ENCODE measurements at regions not wholly inside any gene's neighbourhood (a gene's known extent, or its start where the extent isn't known, plus 50 kb on each side); places are given as distances from the start of the nearest gene placed in this dataset.
"Not testable (repeated sequence)": the region's sequence is repeated elsewhere in the genome, so short reads cannot be mapped to it uniquely, and the experiment has no call there.

- not testable (repeated sequence) for DNase-seq (ENCODE audit: low read depth)
Observed at GRCh38 chr4:130772966-130773365, 1677.0 kb downstream of the C4orf33 start.

DNA sequence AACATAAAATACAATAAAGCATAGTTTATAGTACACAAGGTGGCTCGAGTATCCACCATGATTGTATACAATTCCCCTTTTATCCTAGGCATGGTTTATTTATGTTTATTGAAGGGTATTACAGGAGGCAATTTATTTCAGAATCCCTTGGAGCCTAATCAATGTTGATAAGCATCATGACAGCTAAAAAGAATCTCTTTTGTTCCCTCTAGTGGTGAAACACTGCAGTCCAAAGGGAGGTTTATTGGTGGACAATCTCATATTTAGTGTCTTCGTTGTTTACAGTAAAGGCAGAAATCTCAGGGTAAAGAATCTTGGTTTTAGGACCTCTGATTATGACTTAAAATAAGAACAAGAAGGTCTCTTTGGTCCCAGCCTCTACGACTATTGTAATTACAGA lies 1712.5 kb downstream of the C4orf33 start:
- no peak for DNase-seq (ENCODE audit: low read depth)

- DNase-seq (ENCODE audit: low read depth): no peak
Observed at GRCh38 chr4:130812117-130812765, 1716.3 kb downstream of the C4orf33 start.

- DNase-seq (ENCODE audit: low read depth): no peak
Observed at GRCh38 chr4:130814896-130815295, 1718.9 kb downstream of the C4orf33 start.

- no peak for DNase-seq (ENCODE audit: low read depth)
Observed at GRCh38 chr4:130820448-130820847, 1724.5 kb downstream of the C4orf33 start.

DNA sequence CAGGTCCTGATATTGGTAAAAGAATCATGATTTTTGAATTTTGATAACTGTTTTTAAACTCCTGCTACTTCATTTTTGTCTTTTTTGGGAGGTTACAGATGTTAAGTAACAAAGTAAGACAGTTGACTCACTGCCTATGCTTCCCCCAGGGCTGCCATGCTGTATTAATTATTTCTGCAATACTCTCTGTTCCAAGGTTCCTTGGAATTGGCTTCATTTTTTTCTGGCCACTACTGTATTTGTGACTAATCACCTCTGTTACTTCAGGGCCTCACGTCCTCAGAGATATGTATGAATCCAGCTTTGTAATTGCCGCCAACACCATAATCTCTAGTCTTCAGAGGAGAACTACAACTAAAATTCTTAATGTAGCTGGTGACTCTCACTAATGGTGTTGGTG lies 1729.3 kb downstream of the C4orf33 start:
- no peak for DNase-seq (ENCODE audit: low read depth)

GRCh38 chr4:130850019-130850524 lies 1754.1 kb downstream of the C4orf33 start:
- DNase-seq (ENCODE audit: low read depth): no peak

DNA sequence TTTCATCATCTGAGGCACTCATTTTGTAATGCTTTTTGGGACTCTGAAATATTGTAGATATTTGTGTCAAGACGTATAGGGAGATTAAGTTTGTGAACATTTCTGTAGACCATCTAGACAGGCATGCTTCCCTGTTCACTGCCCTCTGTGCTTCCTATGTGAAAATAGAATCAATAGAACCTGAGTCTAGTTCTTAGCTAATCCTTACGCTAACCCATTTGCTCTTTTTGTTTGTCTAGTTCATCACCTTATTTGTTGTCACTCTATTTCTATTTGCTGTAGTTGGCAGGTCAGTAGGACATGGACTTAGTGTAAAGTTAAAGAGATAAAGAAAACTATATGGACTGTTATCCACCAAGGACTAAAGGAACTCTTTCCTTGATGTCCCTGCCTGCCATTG lies 1755.2 kb downstream of the C4orf33 start:
- no peak for DNase-seq (ENCODE audit: low read depth)

DNA sequence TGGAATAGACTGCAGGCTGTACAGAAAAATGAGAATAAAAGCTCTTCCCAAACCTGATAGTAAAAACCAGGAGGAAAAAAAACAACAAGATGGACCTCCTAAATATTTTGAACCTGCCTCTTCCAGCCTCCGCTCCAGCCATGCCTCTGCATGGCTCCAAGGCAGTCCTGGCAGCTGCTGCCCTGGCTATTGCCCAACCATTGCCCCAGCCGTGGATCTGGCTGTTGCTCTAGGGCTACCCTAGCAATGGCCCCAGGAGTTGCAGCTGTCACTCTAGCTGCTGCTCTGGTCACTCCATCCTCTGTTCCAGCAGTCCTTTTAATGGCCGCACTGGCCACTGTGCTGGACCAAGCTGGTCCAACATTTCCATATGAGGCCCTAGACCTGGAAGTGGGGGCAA lies 1756.0 kb downstream of the C4orf33 start:
- no peak for DNase-seq (ENCODE audit: low read depth)

DNA sequence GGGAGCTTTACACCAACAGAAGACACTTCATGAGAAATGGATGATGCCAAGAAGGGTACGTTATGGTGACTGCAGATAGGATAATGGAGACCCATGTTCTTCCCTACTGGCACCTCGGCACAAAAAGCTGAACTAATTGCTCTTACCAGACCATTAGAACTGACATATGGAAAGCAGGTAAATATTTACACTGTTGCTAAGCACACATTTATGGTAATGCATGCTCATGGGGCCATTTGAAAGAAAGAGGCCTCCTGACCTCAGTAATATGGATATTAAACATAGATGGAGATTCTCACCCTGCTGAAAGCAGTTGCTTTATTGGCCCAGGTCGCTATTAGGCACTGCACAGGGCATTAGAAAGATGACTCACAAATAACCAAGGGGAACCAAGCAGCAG lies 1759.6 kb downstream of the C4orf33 start:
- no peak for DNase-seq (ENCODE audit: low read depth)

DNA sequence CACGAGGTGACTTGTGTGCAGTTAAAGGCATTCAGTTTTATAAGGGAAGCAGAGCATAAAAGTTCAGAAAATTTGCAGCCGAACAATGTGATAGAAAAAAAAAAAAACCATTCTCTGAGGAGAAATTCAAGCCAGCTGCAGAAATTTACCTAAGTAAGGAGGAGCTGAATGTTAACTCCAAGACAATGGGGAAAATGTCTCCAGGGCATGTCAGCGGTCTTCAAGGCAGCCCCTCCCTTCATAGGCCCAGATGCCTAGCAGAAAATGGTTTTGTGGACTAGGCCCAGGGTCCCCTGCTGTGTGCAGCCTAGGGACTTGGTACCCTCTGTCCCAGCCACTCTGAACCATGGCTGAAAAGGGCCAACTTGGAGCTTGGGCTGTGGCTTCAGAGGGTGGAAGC lies 1764.0 kb downstream of the C4orf33 start:
- no peak for DNase-seq (ENCODE audit: low read depth)

DNA sequence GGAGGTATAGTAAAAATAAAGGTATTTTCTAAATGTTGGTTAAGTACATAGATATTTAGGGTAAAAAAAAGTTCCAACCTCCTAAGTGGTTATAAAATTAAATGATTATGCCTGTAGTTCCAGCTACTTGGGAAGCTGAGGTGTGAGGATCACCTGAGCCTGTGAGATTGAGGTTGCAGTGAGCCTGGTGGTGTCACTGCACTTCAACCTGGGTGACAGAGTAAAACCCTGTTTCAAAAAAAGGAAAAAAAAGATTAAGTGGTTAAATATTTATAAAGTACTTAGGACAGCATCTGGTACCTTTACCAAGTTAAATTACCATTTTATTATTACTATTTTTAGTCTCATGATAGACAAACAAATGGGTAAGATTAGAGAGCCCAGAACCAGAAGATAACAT lies 1801.0 kb downstream of the C4orf33 start:
- DNase-seq (ENCODE audit: low read depth): no peak

DNA sequence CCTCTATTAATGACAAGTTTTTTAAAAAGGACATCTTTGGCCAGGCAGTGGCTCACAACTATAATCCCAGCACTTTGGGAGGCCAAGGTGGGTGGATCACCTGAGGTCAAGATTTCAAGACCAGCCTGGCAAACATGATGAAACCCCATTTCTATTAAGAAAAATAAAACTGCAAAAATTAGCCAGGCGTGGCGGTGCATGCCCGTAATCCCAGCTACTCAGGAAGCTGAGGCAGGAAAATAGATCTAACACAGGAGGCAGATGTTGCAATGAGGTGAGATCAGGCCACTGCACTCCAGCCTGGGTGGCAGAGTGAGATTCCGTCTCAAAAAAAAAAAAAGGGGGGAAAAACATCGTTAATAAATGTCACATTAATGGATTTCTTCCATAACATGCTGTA lies 1805.4 kb downstream of the C4orf33 start:
- DNase-seq (ENCODE audit: low read depth): no peak

- no peak for DNase-seq (ENCODE audit: low read depth)
Observed at GRCh38 chr4:130922955-130923354, 1827.0 kb downstream of the C4orf33 start.

GRCh38 chr4:130955520-130955919 lies 1859.6 kb downstream of the C4orf33 start:
- DNase-seq (ENCODE audit: low read depth): no peak

- DNase-seq (ENCODE audit: low read depth): no peak
Observed at GRCh38 chr4:130985371-130985770, 1889.4 kb downstream of the C4orf33 start.

GRCh38 chr4:130995988-130996387 lies 1900.0 kb downstream of the C4orf33 start:
- no peak for DNase-seq (ENCODE audit: low read depth)

DNA sequence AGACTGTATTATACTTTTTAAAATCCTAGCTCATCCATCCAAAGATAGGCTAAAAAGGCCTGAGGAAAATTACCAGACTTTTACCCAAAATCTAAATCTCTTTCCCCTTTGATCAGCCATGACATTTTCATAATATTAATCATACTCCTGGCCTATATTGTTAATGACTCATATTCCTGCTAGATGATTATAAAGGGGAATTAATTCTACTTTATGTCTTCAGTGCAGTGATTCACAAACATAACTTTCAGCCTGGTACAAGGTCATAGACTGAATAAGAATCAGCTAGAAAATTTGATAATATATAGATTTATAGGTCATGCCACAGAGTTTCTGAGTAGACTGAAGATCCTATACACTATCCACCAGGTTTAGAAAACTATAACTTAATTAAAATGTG lies 1905.4 kb downstream of the C4orf33 start:
- DNase-seq (ENCODE audit: low read depth): no peak

- DNase-seq (ENCODE audit: low read depth): no peak
Observed at GRCh38 chr4:131002132-131002531, 1906.2 kb downstream of the C4orf33 start.

DNA sequence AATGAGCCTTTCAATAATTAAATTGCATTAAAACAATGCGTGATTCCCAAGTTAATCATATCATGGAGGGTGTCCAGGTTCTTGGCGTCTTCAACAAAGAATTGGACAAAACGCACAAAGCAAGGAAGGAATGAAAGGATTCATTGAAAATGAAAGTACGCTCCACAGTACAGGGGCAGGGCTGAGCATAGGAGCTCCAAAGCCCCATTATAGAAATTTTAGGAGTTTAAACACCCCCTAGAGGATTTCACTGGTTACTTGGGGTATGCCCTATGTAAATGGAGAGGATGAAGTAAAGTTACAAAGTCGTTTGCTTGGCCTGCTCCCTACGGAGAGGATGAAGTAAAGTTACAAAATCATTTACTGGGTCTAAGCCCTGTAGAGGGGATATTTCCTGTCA lies 1910.4 kb downstream of the C4orf33 start:
- no peak for DNase-seq (ENCODE audit: low read depth)

- DNase-seq (ENCODE audit: low read depth): not testable (repeated sequence)
Observed at GRCh38 chr4:131011961-131012360, 1916.0 kb downstream of the C4orf33 start.

- DNase-seq (ENCODE audit: low read depth): no peak
Observed at GRCh38 chr4:131013226-131013625, 1917.3 kb downstream of the C4orf33 start.

DNA sequence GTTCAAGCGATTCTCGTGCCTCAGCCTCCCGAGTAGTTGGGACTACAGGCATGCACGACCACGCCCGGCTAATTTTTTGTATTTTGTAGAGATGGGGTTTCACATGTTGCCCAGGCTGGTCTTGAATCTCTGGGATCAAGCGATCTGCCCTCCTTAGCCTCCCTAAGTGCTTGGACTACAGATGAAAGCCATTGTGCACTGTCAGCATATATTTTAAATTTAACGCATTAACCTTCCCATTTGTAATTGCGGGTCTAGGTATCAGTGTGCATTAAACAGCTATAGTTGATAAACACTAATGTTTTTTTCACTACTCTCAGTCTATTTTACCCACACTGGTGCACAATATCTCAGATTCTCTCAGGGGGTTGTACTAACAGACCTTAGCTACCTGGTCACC lies 1930.8 kb downstream of the C4orf33 start:
- DNase-seq (ENCODE audit: low read depth): no peak

- no peak for DNase-seq (ENCODE audit: low read depth)
Observed at GRCh38 chr4:131044368-131044767, 1948.4 kb downstream of the C4orf33 start.

Measured in stromal cell of bone marrow (primary cell).